SU-DHL-6 (cell line): ENCODE measurements at regions not wholly inside any gene's neighbourhood (a gene's known extent, or its start where the extent isn't known, plus 50 kb on each side); places are given as distances from the start of the nearest gene placed in this dataset.

ENCODE experiments used
- H2AFZ ChIP-seq: fragments of 200-600 bp; sonication (generic); 2 replicates; pipeline ENCODE4 v1.6.1; 2014; ENCODE audit warnings: low read depth, mild to moderate bottlenecking, moderate library complexity, mixed read lengths, antibody characterized with exemption, low read length; ENCODE audit not compliant: severe bottlenecking
- H3F3A ChIP-seq: fragments of 200-600 bp; shearing (Covaris generic); 2 replicates; pipeline ENCODE4 v1.6.0; 2016; ENCODE audit warnings: antibody characterized with exemption, mild to moderate bottlenecking; ENCODE audit not compliant: insufficient read depth
- H3K27ac ChIP-seq: fragments of 200-600 bp; sonication (generic); 2 replicates; pipeline ENCODE4 v1.5.1; 2016; ENCODE audit warnings: low read depth, mild to moderate bottlenecking, low read length, moderate library complexity, mixed read lengths
- H3K27me3 ChIP-seq: fragments of 200-600 bp; sonication (generic), shearing (Covaris generic); 2 replicates; pipeline ENCODE4 v1.6.0; 2014; ENCODE audit warnings: mild to moderate bottlenecking, low read length
- H3K36me3 ChIP-seq: fragments of 200-600 bp; sonication (generic); 2 replicates; pipeline ENCODE4 v1.6.1; 2014; ENCODE audit warnings: mild to moderate bottlenecking, low read length, mixed read lengths
- H3K4me2 ChIP-seq: fragments of 300-600, 200-600 bp; shearing (Covaris generic), sonication (generic); 2 replicates; pipeline ENCODE4 v1.6.0; 2014; ENCODE audit warnings: low read length, low read depth, mild to moderate bottlenecking; ENCODE audit not compliant: poor library complexity, severe bottlenecking
- H3K4me3 ChIP-seq: fragments of 200-600 bp; sonication (generic); 2 replicates; pipeline ENCODE4 v1.5.1; 2014; ENCODE audit warnings: antibody characterized with exemption, low read length, mild to moderate bottlenecking, mixed read lengths; ENCODE audit not compliant: insufficient read depth, poor library complexity, severe bottlenecking
- H3K79me2 ChIP-seq: fragments of 200-600 bp; sonication (generic); 2 replicates; pipeline ENCODE4 v1.6.1; 2014; ENCODE audit warnings: mild to moderate bottlenecking, low read length, moderate library complexity; ENCODE audit not compliant: insufficient read depth
- H3K9ac ChIP-seq: fragments of 200-600 bp; sonication (generic); 2 replicates; pipeline ENCODE4 v1.7.0; 2014; ENCODE audit warnings: mild to moderate bottlenecking, low read length
- H3K9me2 ChIP-seq: fragments of 200-600 bp; sonication (generic); replicated peaks from 2 replicates; pipeline ENCODE4 v1.6.1; 2014; ENCODE audit warnings: low read length; ENCODE audit not compliant: insufficient read depth
- H3K9me3 ChIP-seq: fragments of 200-600 bp; sonication (generic); 2 replicates; pipeline ENCODE4 v1.6.1; 2014; ENCODE audit warnings: low read length, mixed read lengths; ENCODE audit not compliant: insufficient read depth
- H4K20me1 ChIP-seq: fragments of 200-600 bp; sonication (generic); 2 replicates; pipeline ENCODE4 v1.6.1; 2014; ENCODE audit warnings: low read depth, mild to moderate bottlenecking, antibody characterized with exemption, low read length, moderate library complexity, mixed read lengths
- EZH2phosphoT487 ChIP-seq: fragments of 200-600 bp; sonication (generic), shearing (Covaris generic); conservative IDR thresholded peaks from 2 replicates; pipeline ENCODE4 v1.6.1; 2018; ENCODE audit warnings: mild to moderate bottlenecking, antibody characterized with exemption, low read length, moderate library complexity, mixed read lengths
- TF ChIP-seq, protein P1 (sequence below): fragments of 200-600 bp; sonication (generic); IDR thresholded peaks from one replicate; pipeline ENCODE4 v1.5.1; 2017; ENCODE audit warnings: antibody characterized with exemption, mild to moderate bottlenecking, low read length, moderate library complexity; ENCODE audit not compliant: insufficient read depth, poor library complexity, severe bottlenecking

DNA sequence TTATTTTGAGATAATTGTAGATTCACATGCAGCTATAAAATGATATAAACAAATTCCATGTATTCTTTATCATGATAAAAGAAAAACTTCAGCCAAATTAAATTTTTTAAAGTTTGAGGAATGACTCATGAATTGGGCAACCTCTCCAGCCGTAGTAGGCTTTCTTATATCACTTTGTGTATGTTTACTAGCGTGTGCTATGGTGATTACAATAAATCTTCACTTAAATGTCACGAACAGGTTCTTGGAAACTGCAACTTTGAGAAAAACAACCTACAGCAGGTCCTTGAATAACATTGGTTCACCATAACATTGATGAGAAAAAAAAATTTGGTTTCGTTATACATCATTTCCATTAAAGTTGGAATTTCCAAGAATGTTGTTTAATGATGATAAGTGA, 730.9 kb upstream of the TYRP1 start:
- Histone ChIP-seq H3K4me3 (no peak overlapping the region), H3K9ac (no peak overlapping the region), H3K9me2 (no peaks in the 10 kb centered on the region), H3K79me2 (no peaks in the 10 kb centered on the region), H4K20me1 (no peaks in the 10 kb centered on the region), H3K27ac (no peak overlapping the region), H3F3A (no peaks in the 10 kb centered on the region), H3K4me2 (no peak overlapping the region), H3K36me3 (no peaks in the 10 kb centered on the region), H2AFZ (no peak overlapping the region), H3K27me3 (no peaks in the 10 kb centered on the region), H3K9me3 (no peaks in the 10 kb centered on the region)
- TF ChIP-seq EZH2phosphoT487 = no peak
- TF ChIP-seq, protein P1, sequence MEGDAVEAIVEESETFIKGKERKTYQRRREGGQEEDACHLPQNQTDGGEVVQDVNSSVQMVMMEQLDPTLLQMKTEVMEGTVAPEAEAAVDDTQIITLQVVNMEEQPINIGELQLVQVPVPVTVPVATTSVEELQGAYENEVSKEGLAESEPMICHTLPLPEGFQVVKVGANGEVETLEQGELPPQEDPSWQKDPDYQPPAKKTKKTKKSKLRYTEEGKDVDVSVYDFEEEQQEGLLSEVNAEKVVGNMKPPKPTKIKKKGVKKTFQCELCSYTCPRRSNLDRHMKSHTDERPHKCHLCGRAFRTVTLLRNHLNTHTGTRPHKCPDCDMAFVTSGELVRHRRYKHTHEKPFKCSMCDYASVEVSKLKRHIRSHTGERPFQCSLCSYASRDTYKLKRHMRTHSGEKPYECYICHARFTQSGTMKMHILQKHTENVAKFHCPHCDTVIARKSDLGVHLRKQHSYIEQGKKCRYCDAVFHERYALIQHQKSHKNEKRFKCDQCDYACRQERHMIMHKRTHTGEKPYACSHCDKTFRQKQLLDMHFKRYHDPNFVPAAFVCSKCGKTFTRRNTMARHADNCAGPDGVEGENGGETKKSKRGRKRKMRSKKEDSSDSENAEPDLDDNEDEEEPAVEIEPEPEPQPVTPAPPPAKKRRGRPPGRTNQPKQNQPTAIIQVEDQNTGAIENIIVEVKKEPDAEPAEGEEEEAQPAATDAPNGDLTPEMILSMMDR = no peak

DNA sequence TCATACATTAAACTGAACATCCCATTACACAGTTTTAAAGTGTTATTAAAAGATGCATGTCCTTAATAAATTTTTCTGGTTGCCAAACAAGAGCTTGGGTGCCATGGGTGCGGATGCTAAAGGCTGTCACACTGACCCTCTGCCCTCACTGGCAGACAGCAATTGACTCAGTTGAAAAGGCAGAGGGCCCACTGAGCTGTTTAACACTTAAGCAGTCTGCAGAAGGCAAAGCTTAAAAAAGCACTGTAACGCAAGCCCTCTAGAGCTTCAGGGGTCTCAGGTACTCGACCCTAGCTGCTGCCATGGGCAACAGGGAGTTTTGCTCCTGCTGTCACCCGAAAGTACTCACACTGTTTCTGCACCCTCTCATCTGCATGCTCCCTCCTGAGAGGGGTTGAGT, 726.4 kb upstream of the TYRP1 start:
- Histone ChIP-seq H2AFZ (no peak overlapping the region), H3K4me3 (no peak overlapping the region)
- TF ChIP-seq, protein P1 = no peak
- no peak for TF ChIP-seq EZH2phosphoT487

DNA sequence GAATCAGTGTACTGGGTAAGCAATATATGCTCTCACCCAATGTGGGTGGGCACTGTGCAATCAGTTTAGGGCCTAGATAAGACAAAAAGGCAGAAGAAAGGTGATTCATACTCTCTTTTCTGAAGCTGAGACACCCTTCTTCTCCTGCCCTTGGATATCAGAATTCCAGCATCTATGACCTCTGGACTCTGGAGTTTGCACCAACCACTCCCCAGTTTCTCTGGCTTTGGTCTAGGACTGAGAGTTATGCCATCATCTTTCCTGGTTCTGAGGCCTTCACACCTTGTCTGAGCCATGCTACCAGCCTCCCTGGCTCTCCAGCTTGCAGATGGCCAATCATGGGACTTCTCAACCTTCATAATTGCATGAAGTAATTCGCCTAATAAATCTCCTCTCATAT, 724.6 kb upstream of the TYRP1 start:
- Histone ChIP-seq H3K4me3 (no peak overlapping the region), H3K79me2 (no peaks in the 10 kb centered on the region), H3K4me2 (no peak overlapping the region), H3F3A (no peaks in the 10 kb centered on the region), H4K20me1 (no peaks in the 10 kb centered on the region; the same call in 1 of the 2 replicates), H3K9me3 (no peaks in the 10 kb centered on the region), H3K9ac (no peak overlapping the region), H3K9me2 (no peaks in the 10 kb centered on the region), H3K27ac (no peak overlapping the region), H3K27me3 (no peaks in the 10 kb centered on the region), H3K36me3 (no peaks in the 10 kb centered on the region), H2AFZ (no peak overlapping the region)
- TF ChIP-seq, protein P1 = no peak
- TF ChIP-seq EZH2phosphoT487 = no peak

More for the DNA sequence above, 726.4 kb upstream of the TYRP1 start:
- no peak overlapping the region for H3K27ac ChIP-seq
- no peak overlapping the region for H3K9ac ChIP-seq
- no peaks in the 10 kb centered on the region for H3K79me2 ChIP-seq
- no peaks in the 10 kb centered on the region for H3F3A ChIP-seq
- H3K4me2 ChIP-seq = no peak overlapping the region
- no peaks in the 10 kb centered on the region for H3K27me3 ChIP-seq
- no peaks in the 10 kb centered on the region for H3K9me2 ChIP-seq
- H3K9me3 ChIP-seq = no peaks in the 10 kb centered on the region
- no peaks in the 10 kb centered on the region for H3K36me3 ChIP-seq
- no peaks in the 10 kb centered on the region for H4K20me1 ChIP-seq
